Loucy (cell line): ENCODE measurements at regions not wholly inside any gene's neighbourhood (a gene's known extent, or its start where the extent isn't known, plus 50 kb on each side); places are given as distances from the start of the nearest gene placed in this dataset.

Experiments
- EZH2phosphoT487 ChIP-seq: fragments of 200-600 bp; IDR thresholded peaks from 2 replicates; pipeline ENCODE4 v1.6.1; 2018; ENCODE audit warnings: antibody characterized with exemption, mild to moderate bottlenecking, moderate library complexity, borderline replicate concordance
- TF ChIP-seq, protein P1 (sequence below): fragments of 200-600 bp; sonication (generic); conservative IDR thresholded peaks from 2 replicates; pipeline ENCODE4 v1.5.1; 2014; ENCODE audit warnings: mild to moderate bottlenecking, antibody characterized with exemption, low read length

DNA sequence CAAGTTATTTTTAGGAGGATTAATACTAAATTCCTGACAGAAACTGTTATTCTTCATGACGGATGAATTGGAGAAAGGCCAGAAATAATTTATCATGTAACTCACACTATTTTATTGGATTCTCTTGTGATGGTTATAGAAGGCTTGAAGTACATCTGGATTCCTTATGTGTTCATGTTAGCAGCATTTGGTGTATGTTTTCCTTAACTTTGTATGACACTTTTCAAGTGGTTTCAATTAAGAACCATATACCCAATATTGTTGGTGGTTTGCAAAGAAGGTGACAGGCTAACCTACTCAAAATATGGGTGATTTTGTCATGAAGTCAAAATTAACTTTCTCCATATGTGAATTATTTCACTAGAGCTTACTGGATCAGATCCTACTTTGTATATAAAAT, 532.2 kb upstream of the CNTNAP2 start:
- TF ChIP-seq, protein P1, sequence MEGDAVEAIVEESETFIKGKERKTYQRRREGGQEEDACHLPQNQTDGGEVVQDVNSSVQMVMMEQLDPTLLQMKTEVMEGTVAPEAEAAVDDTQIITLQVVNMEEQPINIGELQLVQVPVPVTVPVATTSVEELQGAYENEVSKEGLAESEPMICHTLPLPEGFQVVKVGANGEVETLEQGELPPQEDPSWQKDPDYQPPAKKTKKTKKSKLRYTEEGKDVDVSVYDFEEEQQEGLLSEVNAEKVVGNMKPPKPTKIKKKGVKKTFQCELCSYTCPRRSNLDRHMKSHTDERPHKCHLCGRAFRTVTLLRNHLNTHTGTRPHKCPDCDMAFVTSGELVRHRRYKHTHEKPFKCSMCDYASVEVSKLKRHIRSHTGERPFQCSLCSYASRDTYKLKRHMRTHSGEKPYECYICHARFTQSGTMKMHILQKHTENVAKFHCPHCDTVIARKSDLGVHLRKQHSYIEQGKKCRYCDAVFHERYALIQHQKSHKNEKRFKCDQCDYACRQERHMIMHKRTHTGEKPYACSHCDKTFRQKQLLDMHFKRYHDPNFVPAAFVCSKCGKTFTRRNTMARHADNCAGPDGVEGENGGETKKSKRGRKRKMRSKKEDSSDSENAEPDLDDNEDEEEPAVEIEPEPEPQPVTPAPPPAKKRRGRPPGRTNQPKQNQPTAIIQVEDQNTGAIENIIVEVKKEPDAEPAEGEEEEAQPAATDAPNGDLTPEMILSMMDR = no peak
- no peak for TF ChIP-seq EZH2phosphoT487
